ENCODE measurements at regions not wholly inside any gene's neighbourhood (a gene's known extent, or its start where the extent isn't known, plus 50 kb on each side); places are given as distances from the start of the nearest gene placed in this dataset.

DNA sequence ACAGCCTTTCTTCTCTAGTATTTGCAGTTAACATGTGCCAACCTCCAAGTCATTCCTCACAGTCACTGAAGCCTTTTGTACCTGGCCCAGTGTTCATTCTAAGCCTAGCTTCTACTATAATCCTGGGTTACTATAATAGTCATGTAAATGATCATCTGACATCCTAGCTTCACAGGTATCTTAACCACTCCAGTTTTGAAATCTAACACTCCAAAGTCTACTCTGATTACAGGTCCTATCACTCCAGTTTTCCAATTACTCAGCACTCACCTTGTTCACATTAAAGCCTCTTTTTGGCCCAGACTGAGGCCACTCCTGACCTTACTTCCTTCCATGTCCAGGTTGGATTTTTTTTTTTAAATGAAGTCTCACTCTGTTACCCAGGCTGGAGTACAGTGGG is 87.6 kb upstream of the ZCCHC13 start:
- DNase-seq (ENCODE audit: low spot score) = no peak
- Histone ChIP-seq H2AFZ (ENCODE audit: low read length) (no peak overlapping the region), H3K4me2 (ENCODE audit: low read length) (no peak overlapping the region), H3K36me3 (ENCODE audit: insufficient read depth, low read length) (no peaks in the 10 kb centered on the region; the same call in 1 of the 2 replicates), H3K4me3 (ENCODE audit: low read depth, low read length, poor library complexity, severe bottlenecking) (no peak overlapping the region), H3K79me2 (ENCODE audit: insufficient read depth, low read depth, low read length) (no peaks in the 10 kb centered on the region), H3K9me2 (ENCODE audit: insufficient read depth, low read length) (no peaks in the 10 kb centered on the region), H3K27ac (ENCODE audit: low read depth, low read length, poor library complexity, severe bottlenecking) (no peak overlapping the region), H4K20me1 (ENCODE audit: insufficient read depth, low read length) (no peaks in the 10 kb centered on the region), H3K9me3 (ENCODE audit: low read length) (no peaks in the 10 kb centered on the region), H3K4me1 (ENCODE audit: insufficient read depth, low read length, poor library complexity, severe bottlenecking) (no peaks in the 10 kb centered on the region)
- BruUV-seq (replicated peaks) = no TSS peak
- CTCF ChIA-PET (ENCODE audit: unreplicated experiment) = no interaction called here
- POLR2A ChIA-PET = interaction anchor here (1.0 kb wide), 1 partner anchor 28 kb away, joined by 3 read pairs; no protein-coding TSS in a partner anchor
- intact Hi-C loops (cut with micrococcal nuclease; ENCODE audit: unreplicated experiment) = no loop called here
- TF ChIP-seq, protein P1, sequence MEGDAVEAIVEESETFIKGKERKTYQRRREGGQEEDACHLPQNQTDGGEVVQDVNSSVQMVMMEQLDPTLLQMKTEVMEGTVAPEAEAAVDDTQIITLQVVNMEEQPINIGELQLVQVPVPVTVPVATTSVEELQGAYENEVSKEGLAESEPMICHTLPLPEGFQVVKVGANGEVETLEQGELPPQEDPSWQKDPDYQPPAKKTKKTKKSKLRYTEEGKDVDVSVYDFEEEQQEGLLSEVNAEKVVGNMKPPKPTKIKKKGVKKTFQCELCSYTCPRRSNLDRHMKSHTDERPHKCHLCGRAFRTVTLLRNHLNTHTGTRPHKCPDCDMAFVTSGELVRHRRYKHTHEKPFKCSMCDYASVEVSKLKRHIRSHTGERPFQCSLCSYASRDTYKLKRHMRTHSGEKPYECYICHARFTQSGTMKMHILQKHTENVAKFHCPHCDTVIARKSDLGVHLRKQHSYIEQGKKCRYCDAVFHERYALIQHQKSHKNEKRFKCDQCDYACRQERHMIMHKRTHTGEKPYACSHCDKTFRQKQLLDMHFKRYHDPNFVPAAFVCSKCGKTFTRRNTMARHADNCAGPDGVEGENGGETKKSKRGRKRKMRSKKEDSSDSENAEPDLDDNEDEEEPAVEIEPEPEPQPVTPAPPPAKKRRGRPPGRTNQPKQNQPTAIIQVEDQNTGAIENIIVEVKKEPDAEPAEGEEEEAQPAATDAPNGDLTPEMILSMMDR (conservative IDR thresholded peaks at IDR 0.05; ENCODE audit: low read length) = no peak
- no peak for TF ChIP-seq EZH2phosphoT487 (IDR thresholded peaks at IDR 0.05; ENCODE audit: borderline replicate concordance, low read depth, low read length)

DNA sequence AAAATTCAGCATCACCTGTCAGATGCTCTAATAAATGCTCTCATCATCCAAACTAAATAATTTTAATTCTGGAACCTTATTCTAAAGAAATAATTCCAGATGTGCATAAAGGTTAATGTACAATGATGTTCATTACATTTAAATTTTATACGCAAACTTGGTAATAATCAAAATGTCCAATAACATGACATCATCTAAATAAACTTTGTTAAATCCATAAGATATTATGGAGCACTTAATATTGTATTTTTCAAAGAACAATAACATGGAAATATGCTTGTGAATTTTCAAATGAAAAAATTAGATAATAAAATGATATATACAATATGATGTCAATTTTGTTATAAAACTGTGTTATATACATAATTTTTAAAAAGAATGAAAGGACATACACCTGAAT is 92.1 kb upstream of the ZCCHC13 start:
- Histone ChIP-seq H3K4me1 (ENCODE audit: insufficient read depth, low read length, poor library complexity, severe bottlenecking) (no peaks in the 10 kb centered on the region), H3K27ac (ENCODE audit: low read depth, low read length, poor library complexity, severe bottlenecking) (no peak overlapping the region), H3K9me3 (ENCODE audit: low read length) (no peaks in the 10 kb centered on the region), H2AFZ (ENCODE audit: low read length) (no peak overlapping the region), H4K20me1 (ENCODE audit: insufficient read depth, low read length) (no peaks in the 10 kb centered on the region), H3K9me2 (ENCODE audit: insufficient read depth, low read length) (no peaks in the 10 kb centered on the region), H3K4me3 (ENCODE audit: low read depth, low read length, poor library complexity, severe bottlenecking) (no peak overlapping the region), H3K36me3 (ENCODE audit: insufficient read depth, low read length) (no peaks in the 10 kb centered on the region; the same call in 1 of the 2 replicates), H3K79me2 (ENCODE audit: insufficient read depth, low read depth, low read length) (no peaks in the 10 kb centered on the region), H3K4me2 (ENCODE audit: low read length) (no peak overlapping the region)
- TF ChIP-seq EZH2phosphoT487 (IDR thresholded peaks at IDR 0.05; ENCODE audit: borderline replicate concordance, low read depth, low read length) = no peak
- TF ChIP-seq, protein P1 (conservative IDR thresholded peaks at IDR 0.05; ENCODE audit: low read length) = no peak
- intact Hi-C loops (cut with micrococcal nuclease; ENCODE audit: unreplicated experiment) = no loop called here
- ChIA-PET CTCF (ENCODE audit: unreplicated experiment) (no interaction called here), POLR2A (no interaction called here)
- BruUV-seq (replicated peaks) = no TSS peak
- DNase-seq (ENCODE audit: low spot score) = no peak

DNA sequence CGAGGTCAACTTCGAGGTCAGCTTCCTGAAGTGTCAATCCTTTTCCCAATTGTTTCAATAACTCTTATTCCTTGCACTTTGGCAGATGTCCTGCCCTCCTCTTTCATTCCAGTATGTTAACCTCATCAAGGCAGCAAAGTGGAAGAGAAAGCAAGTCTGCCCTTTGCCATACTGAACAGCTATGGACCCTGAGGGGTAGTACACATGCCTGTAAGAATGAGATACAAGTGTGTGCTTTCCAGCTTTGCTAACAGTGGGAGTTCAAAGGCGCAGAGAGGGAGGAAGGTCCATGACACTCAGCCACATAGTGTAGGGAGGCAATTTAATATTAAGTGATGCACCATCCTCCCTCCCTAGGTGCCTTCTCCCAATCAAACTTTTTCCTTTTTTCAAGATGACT is 96.4 kb upstream of the ZCCHC13 start:
- intact Hi-C loops (cut with micrococcal nuclease; ENCODE audit: unreplicated experiment) = no loop called here
- ChIA-PET CTCF (ENCODE audit: unreplicated experiment) (no interaction called here), POLR2A (no interaction called here)
- Histone ChIP-seq H3K79me2 (ENCODE audit: insufficient read depth, low read depth, low read length) (no peaks in the 10 kb centered on the region), H3K4me1 (ENCODE audit: insufficient read depth, low read length, poor library complexity, severe bottlenecking) (no peaks in the 10 kb centered on the region), H3K4me3 (ENCODE audit: low read depth, low read length, poor library complexity, severe bottlenecking) (no peak overlapping the region), H3K27ac (ENCODE audit: low read depth, low read length, poor library complexity, severe bottlenecking) (no peak overlapping the region), H3K36me3 (ENCODE audit: insufficient read depth, low read length) (no peaks in the 10 kb centered on the region), H4K20me1 (ENCODE audit: insufficient read depth, low read length) (no peaks in the 10 kb centered on the region), H3K9me3 (ENCODE audit: low read length) (no peaks in the 10 kb centered on the region), H2AFZ (ENCODE audit: low read length) (no peak overlapping the region), H3K4me2 (ENCODE audit: low read length) (no peak overlapping the region), H3K9me2 (ENCODE audit: insufficient read depth, low read length) (no peaks in the 10 kb centered on the region)
- DNase-seq (ENCODE audit: low spot score) = no peak
- no TSS peak for BruUV-seq (replicated peaks)
- TF ChIP-seq, protein P1 (conservative IDR thresholded peaks at IDR 0.05; ENCODE audit: low read length) = no peak
- TF ChIP-seq EZH2phosphoT487 (IDR thresholded peaks at IDR 0.05; ENCODE audit: borderline replicate concordance, low read depth, low read length) = no peak
